NB4 (cell line): ENCODE measurements at regions not wholly inside any gene's neighbourhood (a gene's known extent, or its start where the extent isn't known, plus 50 kb on each side); places are given as distances from the start of the nearest gene placed in this dataset.

ENCODE experiments used
- DNase-seq: peaks from one replicate; pipeline ENCODE4 v3.0.0; 2010; ENCODE audit warnings: low read depth
- H3K4me3 ChIP-seq: one replicate; pipeline ENCODE4 v1.5.1; 2011; ENCODE audit warnings: mild to moderate bottlenecking, low read depth, low read length, moderate library complexity
- MYC ChIP-seq: IDR thresholded peaks from 2 replicates; pipeline ENCODE4 v1.6.1; 2011; ENCODE audit warnings: low read depth, low read length
- POLR2A ChIP-seq: IDR thresholded peaks from 2 replicates; pipeline ENCODE4 v1.6.1; 2011; ENCODE audit warnings: mild to moderate bottlenecking; ENCODE audit not compliant: insufficient read length; ENCODE audit errors: extremely low read depth
- TF ChIP-seq, protein P1 (sequence below): IDR thresholded peaks from 2 replicates; pipeline ENCODE4 v1.6.1; 2011; ENCODE audit warnings: low read depth, low read length
- TF ChIP-seq, protein P2 (sequence below): IDR thresholded peaks from one replicate; pipeline ENCODE4 v1.5.1; 2012; ENCODE audit warnings: low read depth, low read length

DNA sequence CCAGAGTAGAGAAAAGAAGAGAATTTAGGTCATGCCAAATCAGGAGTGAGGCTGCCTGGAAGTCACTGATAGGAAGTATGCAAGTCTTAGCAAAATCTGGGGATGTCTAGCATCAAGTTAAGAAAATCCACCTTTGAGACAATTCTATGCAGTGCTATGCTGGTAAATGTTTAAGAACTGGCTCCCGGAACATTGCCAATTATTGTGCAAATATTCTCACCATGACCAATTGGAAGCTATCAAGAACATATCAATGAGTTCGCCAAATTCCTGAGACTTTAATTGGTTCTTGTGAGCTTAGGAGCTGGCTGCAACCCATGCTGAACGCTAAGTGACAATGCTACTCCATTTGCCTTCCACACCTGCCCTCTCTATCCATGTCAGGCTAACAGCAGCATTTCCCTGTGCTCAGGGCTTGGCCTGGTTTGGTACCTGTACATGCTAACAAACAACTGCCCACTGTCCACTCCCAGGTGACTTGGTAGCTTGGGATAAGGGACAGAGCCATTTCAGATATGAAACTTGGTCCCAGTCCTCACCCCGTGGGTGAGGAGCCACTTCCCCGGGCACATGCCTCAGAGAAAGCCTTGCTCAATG lies 172.9 kb upstream of the KLHL29 start:
- no peak for TF ChIP-seq POLR2A
- TF ChIP-seq, protein P1, sequence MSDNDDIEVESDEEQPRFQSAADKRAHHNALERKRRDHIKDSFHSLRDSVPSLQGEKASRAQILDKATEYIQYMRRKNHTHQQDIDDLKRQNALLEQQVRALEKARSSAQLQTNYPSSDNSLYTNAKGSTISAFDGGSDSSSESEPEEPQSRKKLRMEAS, result no peak
- TF ChIP-seq MYC, result no peak
- H3K4me3 ChIP-seq, result no peak overlapping the region
- DNase-seq, result no peak

DNA sequence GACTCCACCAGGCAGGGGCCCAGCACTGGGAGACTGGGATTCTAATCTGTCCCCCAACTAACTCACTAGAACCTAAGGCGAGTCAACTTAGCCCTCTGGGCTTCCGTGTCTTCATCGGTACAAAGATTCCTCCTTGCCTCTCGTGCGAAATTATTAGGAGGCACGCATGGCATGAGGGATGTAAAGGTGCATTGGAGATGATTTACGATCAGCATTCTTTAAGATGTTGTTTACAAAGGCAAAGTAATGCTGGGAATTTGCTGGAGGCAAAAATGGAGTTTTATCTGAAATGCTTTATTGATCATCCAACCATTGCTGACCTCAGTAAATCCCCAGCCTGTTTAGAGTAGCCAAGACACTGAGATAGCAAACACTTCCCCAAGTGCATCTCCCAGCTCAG lies 171.8 kb upstream of the KLHL29 start:
- DNase-seq, result no peak
- TF ChIP-seq POLR2A (no peak), MYC (no peak)
- TF ChIP-seq, protein P2, sequence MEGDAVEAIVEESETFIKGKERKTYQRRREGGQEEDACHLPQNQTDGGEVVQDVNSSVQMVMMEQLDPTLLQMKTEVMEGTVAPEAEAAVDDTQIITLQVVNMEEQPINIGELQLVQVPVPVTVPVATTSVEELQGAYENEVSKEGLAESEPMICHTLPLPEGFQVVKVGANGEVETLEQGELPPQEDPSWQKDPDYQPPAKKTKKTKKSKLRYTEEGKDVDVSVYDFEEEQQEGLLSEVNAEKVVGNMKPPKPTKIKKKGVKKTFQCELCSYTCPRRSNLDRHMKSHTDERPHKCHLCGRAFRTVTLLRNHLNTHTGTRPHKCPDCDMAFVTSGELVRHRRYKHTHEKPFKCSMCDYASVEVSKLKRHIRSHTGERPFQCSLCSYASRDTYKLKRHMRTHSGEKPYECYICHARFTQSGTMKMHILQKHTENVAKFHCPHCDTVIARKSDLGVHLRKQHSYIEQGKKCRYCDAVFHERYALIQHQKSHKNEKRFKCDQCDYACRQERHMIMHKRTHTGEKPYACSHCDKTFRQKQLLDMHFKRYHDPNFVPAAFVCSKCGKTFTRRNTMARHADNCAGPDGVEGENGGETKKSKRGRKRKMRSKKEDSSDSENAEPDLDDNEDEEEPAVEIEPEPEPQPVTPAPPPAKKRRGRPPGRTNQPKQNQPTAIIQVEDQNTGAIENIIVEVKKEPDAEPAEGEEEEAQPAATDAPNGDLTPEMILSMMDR, result no peak
- TF ChIP-seq, protein P1, result no peak
- no peak overlapping the region for H3K4me3 ChIP-seq

DNA sequence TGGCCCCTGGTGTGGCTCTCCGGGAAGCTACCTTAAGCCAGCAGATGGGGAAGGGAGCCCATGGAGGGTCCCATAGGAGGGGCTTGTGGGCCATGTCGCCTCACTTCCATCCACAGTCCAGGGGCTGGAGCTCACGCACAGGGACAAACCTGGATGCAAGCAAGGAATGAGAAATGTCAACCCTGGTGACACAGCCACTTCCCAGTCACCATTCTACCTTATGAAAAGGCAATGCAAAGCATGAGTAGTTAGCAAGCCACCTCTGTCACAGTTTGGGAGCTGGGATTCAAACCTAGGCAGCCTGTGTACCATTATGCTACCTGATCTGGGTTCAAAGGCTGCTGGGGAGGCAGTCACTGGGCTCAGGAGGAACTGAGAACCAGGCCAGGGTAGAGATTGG lies 170.0 kb upstream of the KLHL29 start:
- H3K4me3 ChIP-seq, result no peak overlapping the region
- DNase-seq, result no peak
- TF ChIP-seq POLR2A (no peak), MYC (no peak)
- TF ChIP-seq, protein P1, result no peak
- TF ChIP-seq, protein P2, result no peak

DNA sequence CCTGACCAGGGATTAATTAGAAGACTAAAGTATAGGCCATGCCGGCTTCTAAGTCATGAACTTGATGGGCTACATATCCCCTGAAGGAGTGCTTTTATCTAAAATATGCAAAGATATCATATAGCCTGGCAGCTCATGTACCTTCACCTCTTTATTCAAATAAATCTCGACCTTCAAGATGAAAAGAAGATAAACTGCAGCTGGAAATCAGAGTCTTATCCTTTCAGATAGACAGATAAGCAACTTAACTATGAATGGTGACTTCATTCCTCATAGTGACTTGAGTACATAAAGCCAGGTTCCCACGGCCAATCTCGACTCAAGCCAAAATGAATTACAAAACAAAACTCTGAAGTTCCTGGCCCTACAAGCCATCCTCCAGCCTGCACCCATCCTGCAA lies 165.3 kb upstream of the KLHL29 start:
- TF ChIP-seq MYC (no peak), POLR2A (no peak)
- TF ChIP-seq, protein P2, result no peak
- TF ChIP-seq, protein P1, result no peak
- H3K4me3 ChIP-seq, result no peak overlapping the region
- DNase-seq, result no peak

DNA sequence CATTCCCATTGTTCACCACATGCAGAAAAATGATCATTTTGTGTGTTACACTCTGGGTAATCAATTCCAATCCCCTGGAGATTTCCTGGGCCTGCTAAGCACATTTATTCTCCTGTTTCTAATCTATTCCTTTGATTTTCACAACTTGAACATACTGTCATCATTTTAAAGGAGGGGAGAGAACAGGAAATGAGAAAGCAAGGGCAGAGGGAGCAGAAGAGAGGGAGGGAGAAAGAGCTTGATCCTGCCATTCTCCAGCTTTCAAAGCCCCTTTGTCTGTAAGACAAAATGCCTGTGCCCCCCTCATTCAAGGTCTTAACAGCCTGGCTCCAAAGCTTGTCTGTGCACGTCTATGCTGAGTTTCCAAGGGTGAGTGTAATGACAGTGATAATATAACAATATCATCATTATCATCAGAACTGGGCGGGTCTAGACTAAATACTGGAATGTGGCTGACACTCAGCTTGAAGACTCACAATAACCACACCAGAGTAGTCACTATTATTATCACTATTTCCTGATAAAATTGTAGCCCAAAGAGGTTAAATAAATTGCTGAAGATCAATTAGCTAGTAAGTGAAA lies 164.4 kb upstream of the KLHL29 start:
- DNase-seq, result no peak
- no peak for TF ChIP-seq MYC

DNA sequence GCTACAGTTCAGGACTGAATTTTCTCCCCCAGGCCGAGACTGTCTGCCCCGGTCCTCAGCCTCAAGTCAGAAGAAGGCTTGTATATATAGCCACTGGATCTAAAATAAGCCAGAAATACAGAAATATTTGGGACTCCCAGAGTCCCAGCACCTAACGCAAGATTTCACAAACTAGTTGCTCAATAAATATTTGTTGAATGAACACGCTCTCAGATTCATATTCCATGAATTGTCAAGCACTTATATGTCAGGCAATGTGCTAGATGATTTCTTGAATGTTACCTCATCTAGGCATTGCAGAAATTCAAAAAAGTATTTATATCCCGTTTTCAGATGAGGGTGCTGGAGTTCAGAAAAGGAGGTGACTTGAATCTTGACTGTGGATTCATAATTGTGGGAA lies 163.7 kb upstream of the KLHL29 start:
- TF ChIP-seq, protein P1, result no peak
- TF ChIP-seq MYC, result no peak
- TF ChIP-seq POLR2A, result no peak
- TF ChIP-seq, protein P2, result no peak
- DNase-seq, result no peak
- no peak overlapping the region for H3K4me3 ChIP-seq

More for the DNA sequence above, 164.4 kb upstream of the KLHL29 start:
- H3K4me3 ChIP-seq, result no peak overlapping the region

DNA sequence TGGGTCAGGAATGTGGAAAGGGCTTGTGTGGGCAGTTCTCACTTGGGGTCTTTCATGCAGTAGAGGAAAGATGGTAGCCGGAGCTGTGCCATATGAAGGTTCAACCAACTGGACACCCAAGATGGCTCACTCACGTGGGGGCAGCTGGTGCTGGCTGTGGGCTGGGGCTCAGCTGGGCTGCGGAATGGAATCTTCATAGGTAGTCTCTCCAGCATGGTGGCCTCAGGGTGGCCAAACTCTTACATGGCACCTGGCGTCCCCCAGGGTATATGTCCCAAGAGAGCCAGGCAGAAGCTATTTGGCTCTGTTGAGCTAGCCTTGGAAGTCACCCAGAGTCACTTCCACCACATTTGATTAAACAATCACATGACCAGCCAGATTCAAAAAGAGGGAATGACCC lies 163.1 kb upstream of the KLHL29 start:
- no peak for DNase-seq
- TF ChIP-seq, protein P1, result no peak
- TF ChIP-seq POLR2A, result no peak
- TF ChIP-seq, protein P2, result no peak
- no peak for TF ChIP-seq MYC
- H3K4me3 ChIP-seq, result no peak overlapping the region
